ENCODE measurements at regions not wholly inside any gene's neighbourhood (a gene's known extent, or its start where the extent isn't known, plus 50 kb on each side); places are given as distances from the start of the nearest gene placed in this dataset.

DNA sequence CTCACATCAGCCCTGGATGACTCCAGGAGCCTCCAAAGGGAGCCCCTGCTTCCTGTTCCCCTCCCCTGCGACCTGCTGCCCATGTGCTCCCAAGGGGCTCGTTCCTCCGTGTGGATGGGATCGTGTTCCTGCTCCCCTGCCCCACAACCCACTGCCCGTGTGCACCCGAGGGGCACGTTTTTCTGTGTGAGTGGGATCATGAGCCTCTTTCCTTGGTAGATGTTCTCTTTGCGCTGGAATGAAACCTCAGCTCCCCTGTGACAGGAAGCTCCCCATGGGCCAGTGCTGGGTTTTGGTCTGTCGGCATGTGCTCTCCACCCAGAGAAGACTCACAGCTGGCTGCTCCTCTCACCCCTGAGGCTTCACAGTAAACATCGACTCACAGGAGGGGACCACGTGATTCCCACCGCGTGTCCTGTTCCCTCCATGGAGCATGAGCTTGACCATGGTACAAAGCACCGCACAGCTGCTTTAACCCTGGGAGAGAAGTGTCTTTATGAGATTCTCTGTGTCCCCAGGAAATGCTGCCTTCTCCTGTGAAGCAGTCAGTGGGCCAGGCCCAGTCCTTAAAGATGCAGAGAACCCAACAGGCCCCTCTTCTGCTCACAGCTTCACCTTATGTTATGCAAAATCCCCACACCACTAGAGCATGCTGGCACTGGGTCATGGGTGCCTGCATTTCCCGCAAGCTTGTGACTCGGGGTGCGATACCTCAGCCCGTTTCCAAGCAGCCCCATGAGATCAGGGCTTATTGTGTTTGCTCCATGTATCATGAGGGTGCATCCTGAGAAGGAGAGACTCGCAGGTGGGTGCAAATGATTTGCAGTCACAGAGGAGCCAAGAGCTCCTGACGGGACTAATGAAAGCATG, 215.1 kb downstream of the ERMARD start:
- no peak overlapping the region for H3K4me2 ChIP-seq (ENCODE audit: insufficient read depth in 1 of 2, low read depth in 2 of 2, low read length in 2 of 2)
- 86% methylated on average over 18 of the region's 20 CpGs; no CpG with 5 or more reads in 1 of the 2 experiments for WGBS, 2 experiments (ENCODE audit: extremely low coverage in 1 of 2, insufficient coverage in 1 of 2, insufficient read length in 1 of 2, insufficient replicate concordance in 2 of 2, low coverage in 1 of 2, low lambda C conversion rate in 2 of 2, missing lambda C conversion rate in 1 of 2)

More for the DNA sequence above, 215.1 kb downstream of the ERMARD start:
- no peaks in the 10 kb centered on the region for H3K79me1 ChIP-seq (ENCODE audit: low read depth, low read length)
- no peak overlapping the region for H2BK20ac ChIP-seq (ENCODE audit: low read length)
- H3K27ac ChIP-seq (ENCODE audit: low read depth, low read length), result no peak overlapping the region
- no peak overlapping the region for H3K4me3 ChIP-seq (ENCODE audit: extremely low read depth in 1 of 4, insufficient read depth in 2 of 4, low read depth in 3 of 4, low read length in 4 of 4)
- H3K27me3 ChIP-seq (replicated peaks in 1 of 4; ENCODE audit: control insufficient read depth in 3 of 4, extremely low read depth in 1 of 4, insufficient read depth in 3 of 4, low read length in 3 of 4), result peaks cover 0 to 16% (median 7%) of the 10 kb centered on the region in 4 experiments; a peak in 5 of 7 replicates
- DNase-seq (ENCODE audit: low read depth in 1 of 2, low spot score in 2 of 2) (peak in 1 of 2 experiments; percentile 45), FAIRE-seq (no peak)
- no peak overlapping the region for H2BK120ac ChIP-seq (replicated peaks; ENCODE audit: low read depth, low read length)
- H3K9me3 ChIP-seq (ENCODE audit: insufficient read depth in 2 of 2, low read depth in 1 of 2, low read length in 1 of 2), result peaks cover 0 to 5% of the 10 kb centered on the region in 2 experiments; a peak in 1 of 4 replicates
- H3K36me3 ChIP-seq (ENCODE audit: control insufficient read depth in 2 of 4, insufficient read depth in 4 of 4, low read length in 3 of 4), result no peaks in the 10 kb centered on the region
- ChIA-PET CTCF (ENCODE audit: partially characterized antibody) (interaction anchor here (0.7 to 1.0 kb wide), 2 partner anchors 11 to 185 kb away, joined by 3 read pairs; no protein-coding TSS in a partner anchor), POLR2A (ENCODE audit: partially characterized antibody) (interaction anchor here (1.1 kb wide), 1 partner anchor 10 kb away, joined by 3 read pairs; no protein-coding TSS in a partner anchor)
- H3K14ac ChIP-seq (ENCODE audit: insufficient read length), result no peak overlapping the region
- no peak overlapping the region for H3K9ac ChIP-seq (replicated peaks in 1 of 4; ENCODE audit: extremely low read depth in 1 of 4, low read depth in 3 of 4, low read length in 3 of 4)
- no peak overlapping the region for H2AFZ ChIP-seq (ENCODE audit: low read length)
- H2BK15ac ChIP-seq (ENCODE audit: low read length), result no peak overlapping the region
- no peak overlapping the region for H3K4ac ChIP-seq (replicated peaks; ENCODE audit: insufficient read length, low read depth, low read length)
- H2BK12ac ChIP-seq (ENCODE audit: low read depth, low read length), result no peak overlapping the region
- peak overlapping the region; percentile 32 for H4K91ac ChIP-seq (replicated peaks; ENCODE audit: insufficient read length, low read length)
- no peak overlapping the region for H2BK5ac ChIP-seq (ENCODE audit: low read depth, low read length)
- H4K8ac ChIP-seq (ENCODE audit: extremely low read depth, insufficient read depth, low read length), result no peak overlapping the region; the same call in 1 of the 2 replicates
- H4K5ac ChIP-seq (ENCODE audit: insufficient read length, low read depth, low read length), result no peak overlapping the region
- H2AK5ac ChIP-seq (ENCODE audit: low read depth, low read length), result no peak overlapping the region
- H4K20me1 ChIP-seq (replicated peaks in 1 of 2; ENCODE audit: control insufficient read depth in 1 of 2, insufficient read depth in 2 of 2, low read length in 2 of 2), result no peaks in the 10 kb centered on the region
- TF ChIP-seq JUND (IDR thresholded peaks at IDR 0.05; ENCODE audit: low read length) (no peak), MAFK (IDR thresholded peaks at IDR 0.05; ENCODE audit: low read depth, low read length) (no peak), RBBP5 (IDR thresholded peaks at IDR 0.05; ENCODE audit: borderline replicate concordance, low read depth, low read length) (no peak), TEAD4 (IDR thresholded peaks at IDR 0.05; ENCODE audit: low read depth, low read length) (no peak), CEBPB (IDR thresholded peaks at IDR 0.05; ENCODE audit: low read depth, low read length) (no peak), SP1 (IDR thresholded peaks at IDR 0.05; ENCODE audit: low read depth, low read length) (no peak), POLR2A (IDR thresholded peaks at IDR 0.05; ENCODE audit: control extremely low read depth in 1 of 2, low read depth in 2 of 2, low read length in 2 of 2) (no peak), HDAC6 (IDR thresholded peaks at IDR 0.05; ENCODE audit: low read depth, low read length) (no peak), POLR2AphosphoS5 (IDR thresholded peaks at IDR 0.05; ENCODE audit: low read depth, low read length) (no peak), CTBP2 (IDR thresholded peaks at IDR 0.05; ENCODE audit: borderline replicate concordance, insufficient read depth, insufficient read length, low read length) (no peak)
- peaks cover 0 to 6% (median under 1%) of the 10 kb centered on the region in 4 experiments; a peak in 2 of 7 replicates for H3K4me1 ChIP-seq (replicated peaks in 1 of 4; ENCODE audit: control insufficient read depth in 3 of 4, insufficient read depth in 4 of 4, low read length in 3 of 4)
- H3K23me2 ChIP-seq (ENCODE audit: low read depth, low read length), result no peaks in the 10 kb centered on the region; the same call in 1 of the 2 replicates
- H3K23ac ChIP-seq (ENCODE audit: insufficient read length), result no peak overlapping the region
- no peak overlapping the region for H3K18ac ChIP-seq (ENCODE audit: extremely low read depth, low read length)
- H3K79me2 ChIP-seq (ENCODE audit: control insufficient read depth in 1 of 2, insufficient read depth in 2 of 2, low read length in 2 of 2), result no peaks in the 10 kb centered on the region
- H3K56ac ChIP-seq (replicated peaks; ENCODE audit: insufficient read length, low read depth, low read length), result no peak overlapping the region

All from H1 (cell line).